ENCODE measurements at regions not wholly inside any gene's neighbourhood (a gene's known extent, or its start where the extent isn't known, plus 50 kb on each side); places are given as distances from the start of the nearest gene placed in this dataset.

GRCh38 chrX:34744521-34744920 lies 87.4 kb upstream of the TMEM47 start:
- no peaks in the 10 kb centered on the region for H3K27me3 ChIP-seq (ENCODE audit: control insufficient read depth, extremely low read depth, insufficient read depth, low read length)
- H3K27ac ChIP-seq (ENCODE audit: control insufficient read depth, insufficient read depth, low read length): no peak overlapping the region
- DNase-seq (ENCODE audit: low read depth, low spot score) (no peak), FAIRE-seq (no peak)
- H3K4me3 ChIP-seq (ENCODE audit: control insufficient read depth in 2 of 3, extremely low read depth in 1 of 3, insufficient read depth in 2 of 3, low read depth in 1 of 3, low read length in 3 of 3): no peak overlapping the region
- H3K4me2 ChIP-seq (ENCODE audit: control insufficient read depth, extremely low read depth, insufficient read depth, low read depth, low read length): no peak overlapping the region
- no peaks in the 10 kb centered on the region for H3K9me3 ChIP-seq (ENCODE audit: control insufficient read depth, low read depth, low read length)
- H3K9me1 ChIP-seq (ENCODE audit: control insufficient read depth, extremely low read depth, insufficient read depth, low read length): no peaks in the 10 kb centered on the region
- no peak overlapping the region for H2AFZ ChIP-seq (ENCODE audit: control insufficient read depth, low read length)
- no peak overlapping the region for H3K9ac ChIP-seq (ENCODE audit: control insufficient read depth, extremely low read depth, insufficient read depth, low read length)
- no peaks in the 10 kb centered on the region for H4K20me1 ChIP-seq (ENCODE audit: control insufficient read depth, extremely low read depth, insufficient read depth, low read length)
- no peaks in the 10 kb centered on the region for H3K36me3 ChIP-seq (ENCODE audit: control insufficient read depth in 2 of 2, extremely low read depth in 1 of 2, insufficient read depth in 2 of 2, low read length in 2 of 2)
- TF ChIP-seq CTCF (optimal IDR thresholded peaks at IDR 0.05 in 1 of 3, IDR thresholded peaks at IDR 0.05 in 1 of 3, conservative IDR thresholded peaks at IDR 0.05 in 1 of 3; ENCODE audit: extremely low read depth in 1 of 3, insufficient read depth in 2 of 3, low read length in 3 of 3) (no peak), EZH2 (IDR thresholded peaks at IDR 0.05; ENCODE audit: low read length) (no peak)
- no peaks in the 10 kb centered on the region for H3K4me1 ChIP-seq (ENCODE audit: control insufficient read depth, extremely low read depth, insufficient read depth, low read length)
- H3K79me2 ChIP-seq (ENCODE audit: control insufficient read depth, insufficient read depth, low read length): no peaks in the 10 kb centered on the region
- dilution Hi-C loops (cut with MboI; ENCODE audit: extremely low pct_ligation_motif_present, low sequenced_read_pairs): no loop called here

GRCh38 chrX:34749896-34750295 lies 92.8 kb upstream of the TMEM47 start:
- Histone ChIP-seq H3K9me3 (ENCODE audit: control insufficient read depth, low read depth, low read length) (no peaks in the 10 kb centered on the region), H3K9ac (ENCODE audit: control insufficient read depth, extremely low read depth, insufficient read depth, low read length) (no peak overlapping the region), H3K4me2 (ENCODE audit: control insufficient read depth, extremely low read depth, insufficient read depth, low read depth, low read length) (no peak overlapping the region), H3K9me1 (ENCODE audit: control insufficient read depth, extremely low read depth, insufficient read depth, low read length) (no peaks in the 10 kb centered on the region), H3K79me2 (ENCODE audit: control insufficient read depth, insufficient read depth, low read length) (no peaks in the 10 kb centered on the region), H4K20me1 (ENCODE audit: control insufficient read depth, extremely low read depth, insufficient read depth, low read length) (no peaks in the 10 kb centered on the region), H3K27ac (ENCODE audit: control insufficient read depth, insufficient read depth, low read length) (no peak overlapping the region), H2AFZ (ENCODE audit: control insufficient read depth, low read length) (no peak overlapping the region), H3K36me3 (ENCODE audit: control insufficient read depth in 2 of 2, extremely low read depth in 1 of 2, insufficient read depth in 2 of 2, low read length in 2 of 2) (no peaks in the 10 kb centered on the region), H3K4me1 (ENCODE audit: control insufficient read depth, extremely low read depth, insufficient read depth, low read length) (no peaks in the 10 kb centered on the region), H3K4me3 (ENCODE audit: control insufficient read depth in 2 of 3, extremely low read depth in 1 of 3, insufficient read depth in 2 of 3, low read depth in 1 of 3, low read length in 3 of 3) (no peak overlapping the region), H3K27me3 (ENCODE audit: control insufficient read depth, extremely low read depth, insufficient read depth, low read length) (no peaks in the 10 kb centered on the region)
- TF ChIP-seq EZH2 (IDR thresholded peaks at IDR 0.05; ENCODE audit: low read length) (no peak), CTCF (optimal IDR thresholded peaks at IDR 0.05 in 1 of 3, IDR thresholded peaks at IDR 0.05 in 1 of 3, conservative IDR thresholded peaks at IDR 0.05 in 1 of 3; ENCODE audit: extremely low read depth in 1 of 3, insufficient read depth in 2 of 3, low read length in 3 of 3) (no peak)
- dilution Hi-C loops (cut with MboI; ENCODE audit: extremely low pct_ligation_motif_present, low sequenced_read_pairs): no loop called here
- DNase-seq (ENCODE audit: low read depth, low spot score): no peak
- FAIRE-seq: no peak
